Mucosa of rectum (tissue), 2 donors: ENCODE measurements at regions not wholly inside any gene's neighbourhood (a gene's known extent, or its start where the extent isn't known, plus 50 kb on each side); places are given as distances from the start of the nearest gene placed in this dataset.
A peak's percentile ranks its signal among the peaks of the same experiment; 100 is the strongest.

Experiments used
- H3K27ac ChIP-seq, 2 donors: one replicate each; pipeline ENCODE4 v1.7.0; 2013; ENCODE audit warnings: inconsistent platforms in 2 of 2, low read depth in 2 of 2, low read length in 2 of 2
- H3K27me3 ChIP-seq, 2 donors: one replicate each; pipeline ENCODE4 v1.7.0; 2013; ENCODE audit warnings: low read length in 2 of 2; ENCODE audit not compliant: control insufficient read depth in 2 of 2, insufficient read depth in 2 of 2
- H3K36me3 ChIP-seq, 2 donors: one replicate each; pipeline ENCODE4 v1.7.0; 2013; ENCODE audit warnings: low read length in 2 of 2; ENCODE audit not compliant: control insufficient read depth in 2 of 2, insufficient read depth in 2 of 2
- H3K4me1 ChIP-seq, 2 donors: one replicate each; pipeline ENCODE4 v1.7.0; 2013; ENCODE audit warnings: low read length in 2 of 2, mild to moderate bottlenecking in 1 of 2; ENCODE audit not compliant: control insufficient read depth in 2 of 2, insufficient read depth in 2 of 2
- H3K4me3 ChIP-seq, 2 donors: one replicate each; pipeline ENCODE4 v1.7.0; 2013; ENCODE audit warnings: low read length in 2 of 2
- H3K9ac ChIP-seq, 2 donors: one replicate each; pipeline ENCODE4 v1.7.0; 2013; ENCODE audit warnings: low read length in 2 of 2, low read depth in 1 of 2, mild to moderate bottlenecking in 1 of 2
- H3K9me3 ChIP-seq, 2 donors: one replicate each; pipeline ENCODE4 v1.7.0; 2013; ENCODE audit warnings: low read length in 2 of 2; ENCODE audit not compliant: control insufficient read depth in 2 of 2
- donor health status: healthy.
- donor health status: Normal muscosa, but diverticular disease.

DNA sequence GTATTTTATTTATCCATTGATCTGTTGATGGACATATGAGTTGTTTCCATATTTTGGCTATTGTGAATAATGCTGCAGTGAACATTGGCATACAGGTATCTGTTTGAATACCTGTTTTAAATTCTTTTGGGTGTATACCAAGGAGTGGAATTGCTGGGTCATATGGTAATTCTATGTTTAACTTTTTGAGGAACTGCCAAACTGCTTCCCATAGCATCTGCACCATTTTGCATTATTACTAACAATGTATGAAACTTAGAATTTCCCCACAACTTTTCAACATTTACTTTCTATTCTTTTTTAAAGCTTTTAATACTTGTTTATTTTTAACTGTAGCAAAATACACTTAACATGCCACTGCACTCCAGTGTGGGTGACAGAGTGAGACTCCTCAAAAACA lies 57.0 kb upstream of the MSN start:
- Histone ChIP-seq H3K27ac (no peak overlapping the region), H3K9ac (no peak overlapping the region), H3K27me3 (no peaks in the 10 kb centered on the region)

GRCh38 chrX:65610040-65610439 lies 57.4 kb upstream of the MSN start:
- no peaks in the 10 kb centered on the region for H3K27me3 ChIP-seq
- H3K9me3 ChIP-seq, result no peaks in the 10 kb centered on the region
- H3K9ac ChIP-seq, result no peak overlapping the region
- no peaks in the 10 kb centered on the region for H3K36me3 ChIP-seq
- H3K27ac ChIP-seq, result no peak overlapping the region
- no peak overlapping the region for H3K4me3 ChIP-seq
- no peaks in the 10 kb centered on the region for H3K4me1 ChIP-seq

More for the DNA sequence above, 57.0 kb upstream of the MSN start:
- Histone ChIP-seq H3K36me3 (no peaks in the 10 kb centered on the region), H3K9me3 (no peaks in the 10 kb centered on the region), H3K4me1 (no peaks in the 10 kb centered on the region), H3K4me3 (no peak overlapping the region)

GRCh38 chrX:65609237-65609636 lies 58.2 kb upstream of the MSN start:
- H3K9me3 ChIP-seq, result no peaks in the 10 kb centered on the region
- H3K4me3 ChIP-seq, result no peak overlapping the region
- no peak overlapping the region for H3K9ac ChIP-seq
- no peaks in the 10 kb centered on the region for H3K27me3 ChIP-seq
- no peaks in the 10 kb centered on the region for H3K4me1 ChIP-seq
- H3K36me3 ChIP-seq, result no peaks in the 10 kb centered on the region
- H3K27ac ChIP-seq, result no peak overlapping the region

- no peaks in the 10 kb centered on the region for H3K36me3 ChIP-seq
These were observed 59.4 kb upstream of the MSN start for GRCh38 chrX:65608026-65608425.

DNA sequence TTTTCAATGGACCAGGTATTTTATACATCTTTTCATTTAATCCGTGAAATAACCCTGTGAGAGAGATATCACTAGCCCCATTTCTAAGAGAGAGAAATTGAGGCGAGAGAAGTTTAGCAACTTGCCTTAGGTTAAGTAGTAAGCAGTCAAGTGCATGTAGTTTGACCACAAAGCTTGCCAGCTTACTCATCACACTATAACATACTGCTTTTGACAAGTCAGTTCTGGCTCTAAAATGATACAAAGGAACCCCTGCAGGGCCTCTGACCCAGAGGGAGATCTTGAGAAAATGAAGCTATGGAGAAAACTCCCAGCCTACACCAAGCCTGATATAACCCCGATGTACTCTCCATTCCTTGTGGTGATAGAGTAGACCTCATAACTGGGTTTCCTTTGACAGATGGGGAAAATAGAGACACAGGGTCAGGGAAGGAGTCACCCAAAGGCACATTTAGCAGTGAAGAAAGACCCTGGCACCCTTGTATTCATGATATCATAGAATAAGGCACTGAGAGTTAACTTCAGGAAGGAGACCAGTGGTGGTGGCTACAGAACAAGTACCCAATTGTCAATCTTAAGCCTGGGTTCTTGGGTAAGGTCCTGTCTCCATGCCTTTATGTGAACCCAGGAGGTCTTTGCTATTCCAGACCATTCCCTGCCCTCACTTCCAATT lies 60.2 kb upstream of the MSN start:
- Histone ChIP-seq H3K36me3 (no peaks in the 10 kb centered on the region), H3K27me3 (no peaks in the 10 kb centered on the region), H3K27ac (no peak overlapping the region), H3K4me3 (no peak overlapping the region), H3K9me3 (no peaks in the 10 kb centered on the region), H3K4me1 (peaks cover 0 to 2% of the 10 kb centered on the region in 2 donors), H3K9ac (no peak overlapping the region)

More at GRCh38 chrX:65608026-65608425, 59.4 kb upstream of the MSN start:
- no peaks in the 10 kb centered on the region for H3K4me1 ChIP-seq
- no peak overlapping the region for H3K4me3 ChIP-seq
- H3K9ac ChIP-seq, result no peak overlapping the region
- H3K9me3 ChIP-seq, result no peaks in the 10 kb centered on the region
- no peak overlapping the region for H3K27ac ChIP-seq
- H3K27me3 ChIP-seq, result no peaks in the 10 kb centered on the region

DNA sequence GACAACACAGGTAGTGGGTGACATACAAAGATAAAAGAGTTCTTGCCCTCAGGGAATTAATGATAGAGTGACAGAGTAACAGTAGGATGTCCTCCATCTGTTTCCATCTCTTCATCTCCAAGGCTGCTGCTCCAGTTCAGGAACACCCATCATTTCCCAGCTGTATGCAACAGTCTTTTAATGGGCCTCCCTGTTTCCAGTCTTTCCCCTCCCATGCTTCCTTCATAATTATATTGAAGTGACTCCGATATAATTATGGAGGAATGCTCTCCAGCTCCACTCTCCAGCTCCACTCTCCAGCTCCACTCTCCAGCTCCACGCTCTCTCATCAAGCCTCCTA lies 65.3 kb upstream of the MSN start:
- no peak overlapping the region for H3K4me3 ChIP-seq
- H3K9ac ChIP-seq, result no peak overlapping the region
- H3K27me3 ChIP-seq, result no peaks in the 10 kb centered on the region
- peaks cover 10 to 14% of the 10 kb centered on the region in 2 donors for H3K4me1 ChIP-seq
- no peaks in the 10 kb centered on the region for H3K36me3 ChIP-seq
- H3K27ac ChIP-seq, result peak overlapping the region; percentile 64 to 78
- no peaks in the 10 kb centered on the region for H3K9me3 ChIP-seq

- Histone ChIP-seq H3K9me3 (no peaks in the 10 kb centered on the region), H3K4me1 (peaks cover 10 to 14% of the 10 kb centered on the region in 2 donors), H3K36me3 (no peaks in the 10 kb centered on the region), H3K27me3 (no peaks in the 10 kb centered on the region), H3K4me3 (no peak overlapping the region), H3K27ac (peak overlapping the region; percentile 64 to 78), H3K9ac (peak overlapping the region in 1 of 2 donors; percentile 2)
These were observed 65.8 kb upstream of the MSN start for GRCh38 chrX:65601530-65602220.

- Histone ChIP-seq H3K36me3 (no peaks in the 10 kb centered on the region), H3K9me3 (no peaks in the 10 kb centered on the region), H3K4me3 (no peak overlapping the region), H3K9ac (peak overlapping the region in 1 of 2 donors; percentile 2), H3K4me1 (peaks cover 11 to 15% of the 10 kb centered on the region in 2 donors), H3K27me3 (no peaks in the 10 kb centered on the region), H3K27ac (peak overlapping the region; percentile 44 to 78)
These were observed 66.3 kb upstream of the MSN start for GRCh38 chrX:65601126-65601525.

- Histone ChIP-seq H3K4me3 (no peak overlapping the region), H3K27me3 (no peaks in the 10 kb centered on the region), H3K36me3 (no peaks in the 10 kb centered on the region), H3K4me1 (peaks cover 17 to 20% of the 10 kb centered on the region in 2 donors), H3K9ac (no peak overlapping the region), H3K27ac (no peak overlapping the region), H3K9me3 (no peaks in the 10 kb centered on the region)
These were observed 65.5 kb upstream of the LAS1L start for GRCh38 chrX:65600106-65600505.

GRCh38 chrX:65598559-65599147 lies 64.1 kb upstream of the LAS1L start:
- Histone ChIP-seq H3K27me3 (peaks cover 0 to 2% of the 10 kb centered on the region in 2 donors), H3K36me3 (no peaks in the 10 kb centered on the region), H3K27ac (no peak overlapping the region), H3K9me3 (no peaks in the 10 kb centered on the region), H3K9ac (no peak overlapping the region), H3K4me1 (peaks cover 17 to 20% of the 10 kb centered on the region in 2 donors), H3K4me3 (no peak overlapping the region)
